ENCODE measurements at regions not wholly inside any gene's neighbourhood (a gene's known extent, or its start where the extent isn't known, plus 50 kb on each side); places are given as distances from the start of the nearest gene placed in this dataset.

DNA sequence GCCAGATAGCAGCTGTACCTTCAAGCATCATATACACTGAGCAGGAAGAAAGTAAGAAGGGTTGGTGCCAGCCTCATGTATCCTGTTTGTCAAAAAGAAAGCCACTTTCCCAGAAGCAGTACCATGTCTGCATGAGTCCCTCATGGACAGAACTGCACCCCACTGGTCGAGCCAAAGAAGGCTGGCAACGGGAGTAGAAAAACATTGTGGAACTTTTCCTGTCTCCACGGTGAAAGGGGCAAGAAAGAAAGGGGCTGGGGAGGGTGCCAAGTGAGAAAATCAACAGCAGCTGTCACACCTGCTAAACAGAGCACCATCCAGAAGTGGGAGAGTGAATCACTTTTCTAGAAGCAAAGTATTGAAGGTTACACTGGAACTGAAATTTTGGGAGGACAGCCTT, 621.7 kb downstream of the LMO4 start:
- TF ChIP-seq EZH2 (IDR thresholded peaks at IDR 0.05; ENCODE audit: low read length, unreplicated experiment) (no peak), EZH2phosphoT487 (IDR thresholded peaks at IDR 0.05; ENCODE audit: borderline replicate concordance, low read length) (no peak)
- TF ChIP-seq, protein P1, sequence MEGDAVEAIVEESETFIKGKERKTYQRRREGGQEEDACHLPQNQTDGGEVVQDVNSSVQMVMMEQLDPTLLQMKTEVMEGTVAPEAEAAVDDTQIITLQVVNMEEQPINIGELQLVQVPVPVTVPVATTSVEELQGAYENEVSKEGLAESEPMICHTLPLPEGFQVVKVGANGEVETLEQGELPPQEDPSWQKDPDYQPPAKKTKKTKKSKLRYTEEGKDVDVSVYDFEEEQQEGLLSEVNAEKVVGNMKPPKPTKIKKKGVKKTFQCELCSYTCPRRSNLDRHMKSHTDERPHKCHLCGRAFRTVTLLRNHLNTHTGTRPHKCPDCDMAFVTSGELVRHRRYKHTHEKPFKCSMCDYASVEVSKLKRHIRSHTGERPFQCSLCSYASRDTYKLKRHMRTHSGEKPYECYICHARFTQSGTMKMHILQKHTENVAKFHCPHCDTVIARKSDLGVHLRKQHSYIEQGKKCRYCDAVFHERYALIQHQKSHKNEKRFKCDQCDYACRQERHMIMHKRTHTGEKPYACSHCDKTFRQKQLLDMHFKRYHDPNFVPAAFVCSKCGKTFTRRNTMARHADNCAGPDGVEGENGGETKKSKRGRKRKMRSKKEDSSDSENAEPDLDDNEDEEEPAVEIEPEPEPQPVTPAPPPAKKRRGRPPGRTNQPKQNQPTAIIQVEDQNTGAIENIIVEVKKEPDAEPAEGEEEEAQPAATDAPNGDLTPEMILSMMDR (conservative IDR thresholded peaks at IDR 0.05; ENCODE audit: low read depth, low read length) = no peak
- POLR2A ChIA-PET (ENCODE audit: unreplicated experiment) = no interaction called here
- Histone ChIP-seq H3K9ac (ENCODE audit: low read length) (no peak overlapping the region), H3K79me2 (ENCODE audit: low read length) (no peaks in the 10 kb centered on the region), H3K9me2 (replicated peaks; ENCODE audit: low read length) (no peaks in the 10 kb centered on the region), H3K27ac (ENCODE audit: low read length) (no peak overlapping the region), H3K4me1 (ENCODE audit: insufficient read depth, low read length) (peaks cover 11% of the 10 kb centered on the region), H3K27me3 (ENCODE audit: low read length) (no peaks in the 10 kb centered on the region), H3K4me3 (ENCODE audit: low read length) (no peak overlapping the region), H4K20me1 (ENCODE audit: low read length) (no peaks in the 10 kb centered on the region), H2AFZ (ENCODE audit: low read length) (no peak overlapping the region), H3F3A (ENCODE audit: low read length, unreplicated experiment) (no peaks in the 10 kb centered on the region), H3K4me2 (ENCODE audit: low read length) (no peak overlapping the region), H3K9me3 (ENCODE audit: low read length) (no peaks in the 10 kb centered on the region), H3K36me3 (ENCODE audit: low read depth, low read length) (no peaks in the 10 kb centered on the region)
- ATAC-seq (no peak), DNase-seq (no peak)
- CTCF ChIA-PET = no interaction called here
- intact Hi-C loops (cut with micrococcal nuclease) = loop anchor here (5.0 to 10.0 kb wide), 7 partner anchors 143 to 816 kb away; no protein-coding TSS in a partner anchor
- BruUV-seq (replicated peaks) = no TSS peak

DNA sequence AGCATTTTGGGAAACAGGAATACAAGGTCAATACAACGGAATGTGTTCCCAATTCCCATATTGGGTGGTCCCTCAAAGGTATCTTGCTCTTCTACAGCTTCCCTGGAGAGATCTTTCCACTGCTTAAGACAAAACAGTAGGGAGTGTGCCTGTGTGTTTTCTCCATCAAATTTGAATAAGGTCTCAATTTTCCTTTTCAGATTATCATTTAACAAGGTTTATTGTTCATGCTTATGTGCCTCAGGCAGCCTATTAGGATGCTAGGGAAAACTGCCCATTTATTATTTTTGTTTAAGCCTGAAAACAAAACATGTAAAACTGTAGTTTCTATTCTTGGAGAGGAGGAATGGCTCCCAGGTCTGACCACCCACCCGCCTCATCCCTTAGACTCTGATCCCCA, 622.7 kb downstream of the LMO4 start:
- no peak overlapping the region for H3K4me2 ChIP-seq (ENCODE audit: low read length)

DNA sequence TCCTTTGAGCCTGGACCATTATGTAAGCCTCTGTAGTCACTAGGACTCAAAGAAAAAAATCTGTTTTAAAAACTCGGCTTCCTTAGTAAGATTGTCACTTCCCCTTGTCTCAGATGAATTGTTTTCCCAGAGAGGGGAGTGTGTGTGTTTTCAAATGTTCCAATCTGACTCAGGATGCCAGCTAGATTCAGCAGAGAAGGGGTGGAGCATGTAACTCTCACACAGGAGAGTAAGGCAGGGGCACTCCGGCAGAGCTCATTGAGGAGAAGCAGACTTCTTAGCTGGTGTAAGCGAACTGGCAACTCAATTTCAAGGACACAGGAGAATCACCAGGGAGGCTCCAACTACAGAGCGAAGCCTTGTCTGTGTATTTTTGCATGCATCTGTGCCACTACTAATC, 623.2 kb downstream of the LMO4 start:
- Histone ChIP-seq H3K9me2 (replicated peaks; ENCODE audit: low read length) (no peaks in the 10 kb centered on the region), H3K4me2 (ENCODE audit: low read length) (0 out of 2 replicates have a peak overlapping the region, but pooled peaks have one; percentile 5), H2AFZ (ENCODE audit: low read length) (peak overlapping the region; percentile 31; the same call in 1 of the 2 replicates), H3K27ac (ENCODE audit: low read length) (no peak overlapping the region), H3F3A (ENCODE audit: low read length, unreplicated experiment) (no peaks in the 10 kb centered on the region), H3K4me3 (ENCODE audit: low read length) (no peak overlapping the region), H4K20me1 (ENCODE audit: low read length) (no peaks in the 10 kb centered on the region), H3K4me1 (ENCODE audit: insufficient read depth, low read length) (peaks cover 24% of the 10 kb centered on the region), H3K9me3 (ENCODE audit: low read length) (no peaks in the 10 kb centered on the region), H3K9ac (ENCODE audit: low read length) (no peak overlapping the region), H3K27me3 (ENCODE audit: low read length) (no peaks in the 10 kb centered on the region), H3K79me2 (ENCODE audit: low read length) (no peaks in the 10 kb centered on the region), H3K36me3 (ENCODE audit: low read depth, low read length) (no peaks in the 10 kb centered on the region)
- intact Hi-C loops (cut with micrococcal nuclease) = loop anchor here (2.0 to 10.0 kb wide), 8 partner anchors 145 to 817 kb away; no protein-coding TSS in a partner anchor
- ChIA-PET POLR2A (ENCODE audit: unreplicated experiment) (no interaction called here), CTCF (interaction anchor here (0.7 kb wide), 1 partner anchor 109 kb away, joined by 3 read pairs; no protein-coding TSS in a partner anchor)
- peak; percentile 27; the same call in 1 of the 2 replicates for ATAC-seq
- TF ChIP-seq, protein P1 (conservative IDR thresholded peaks at IDR 0.05; ENCODE audit: low read depth, low read length) = no peak
- TF ChIP-seq EZH2phosphoT487 (IDR thresholded peaks at IDR 0.05; ENCODE audit: borderline replicate concordance, low read length) (no peak), EZH2 (IDR thresholded peaks at IDR 0.05; ENCODE audit: low read length, unreplicated experiment) (no peak)
- DNase-seq = no peak
- BruUV-seq (replicated peaks) = no TSS peak

More for the DNA sequence above, 622.7 kb downstream of the LMO4 start:
- no peaks in the 10 kb centered on the region for H3K9me3 ChIP-seq (ENCODE audit: low read length)
- no peaks in the 10 kb centered on the region for H3F3A ChIP-seq (ENCODE audit: low read length, unreplicated experiment)
- no peaks in the 10 kb centered on the region for H4K20me1 ChIP-seq (ENCODE audit: low read length)
- ChIA-PET CTCF (no interaction called here), POLR2A (ENCODE audit: unreplicated experiment) (no interaction called here)
- no peaks in the 10 kb centered on the region for H3K9me2 ChIP-seq (replicated peaks; ENCODE audit: low read length)
- no peak for TF ChIP-seq EZH2 (IDR thresholded peaks at IDR 0.05; ENCODE audit: low read length, unreplicated experiment)
- H3K9ac ChIP-seq (ENCODE audit: low read length) = no peak overlapping the region
- no peak overlapping the region for H3K4me3 ChIP-seq (ENCODE audit: low read length)
- no TSS peak for BruUV-seq (replicated peaks)
- no peaks in the 10 kb centered on the region for H3K27me3 ChIP-seq (ENCODE audit: low read length)
- intact Hi-C loops (cut with micrococcal nuclease) = loop anchor here (5.0 to 10.0 kb wide), 7 partner anchors 144 to 817 kb away; no protein-coding TSS in a partner anchor
- no peaks in the 10 kb centered on the region for H3K36me3 ChIP-seq (ENCODE audit: low read depth, low read length)
- no peak for ATAC-seq
- peaks cover 20% of the 10 kb centered on the region for H3K4me1 ChIP-seq (ENCODE audit: insufficient read depth, low read length)
- H2AFZ ChIP-seq (ENCODE audit: low read length) = peak overlapping the region; percentile 31; the same call in 1 of the 2 replicates
- no peak for DNase-seq
- H3K79me2 ChIP-seq (ENCODE audit: low read length) = no peaks in the 10 kb centered on the region
- no peak overlapping the region for H3K27ac ChIP-seq (ENCODE audit: low read length)

Measured in PC-3 (cell line).